ELR (cell line): ENCODE measurements at regions not wholly inside any gene's neighbourhood (a gene's known extent, or its start where the extent isn't known, plus 50 kb on each side); places are given as distances from the start of the nearest gene placed in this dataset.

ENCODE experiments used
- DNase-seq: peaks from one replicate; pipeline ENCODE4 v3.0.0-alpha.2; 2015; ENCODE audit warnings: low read depth

GRCh38 chr9:118059484-118060278, 355.5 kb downstream of the TLR4 start:
- DNase-seq = peak; percentile 12

DNA sequence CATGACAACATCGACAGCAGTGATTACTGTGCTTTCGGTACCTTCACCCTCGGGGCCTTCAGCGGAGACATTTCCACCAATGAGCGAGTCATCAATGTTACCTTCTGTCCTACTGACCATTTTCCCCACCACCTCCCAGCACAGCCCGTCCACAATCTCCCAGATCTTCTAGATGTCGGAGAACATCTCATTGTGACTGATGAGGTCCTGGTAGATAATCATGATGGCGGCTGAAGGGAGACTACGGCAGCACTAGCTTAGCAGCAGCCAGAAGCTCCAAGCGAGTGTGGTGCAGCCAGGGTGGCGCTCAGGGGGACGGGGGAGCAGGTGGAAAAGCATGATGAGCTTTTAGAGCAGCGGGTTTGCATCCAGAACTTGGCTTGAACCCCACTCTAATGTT, 379.0 kb downstream of the TLR4 start:
- no peak for DNase-seq

- no peak for DNase-seq
Measured at GRCh38 chr9:118088090-118088489, 383.9 kb downstream of the TLR4 start.

DNA sequence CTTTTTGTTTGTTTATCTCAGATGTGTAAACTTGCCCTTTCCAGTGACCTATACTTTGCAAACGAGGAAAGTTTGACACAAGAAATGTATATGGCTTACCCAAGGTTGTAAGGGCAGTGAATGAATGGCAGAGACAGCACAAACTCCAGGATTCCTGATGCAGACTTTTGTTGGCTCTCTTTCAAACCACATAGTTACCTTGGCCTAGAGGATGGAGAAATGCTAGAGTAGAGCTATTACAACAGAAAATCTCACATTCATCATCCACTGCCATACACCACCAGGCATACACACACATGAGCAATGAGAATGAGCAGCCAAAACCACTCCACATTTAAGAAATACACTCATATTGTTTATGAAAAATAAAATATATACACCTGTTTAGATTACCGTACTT, 387.0 kb downstream of the TLR4 start:
- no peak for DNase-seq

DNA sequence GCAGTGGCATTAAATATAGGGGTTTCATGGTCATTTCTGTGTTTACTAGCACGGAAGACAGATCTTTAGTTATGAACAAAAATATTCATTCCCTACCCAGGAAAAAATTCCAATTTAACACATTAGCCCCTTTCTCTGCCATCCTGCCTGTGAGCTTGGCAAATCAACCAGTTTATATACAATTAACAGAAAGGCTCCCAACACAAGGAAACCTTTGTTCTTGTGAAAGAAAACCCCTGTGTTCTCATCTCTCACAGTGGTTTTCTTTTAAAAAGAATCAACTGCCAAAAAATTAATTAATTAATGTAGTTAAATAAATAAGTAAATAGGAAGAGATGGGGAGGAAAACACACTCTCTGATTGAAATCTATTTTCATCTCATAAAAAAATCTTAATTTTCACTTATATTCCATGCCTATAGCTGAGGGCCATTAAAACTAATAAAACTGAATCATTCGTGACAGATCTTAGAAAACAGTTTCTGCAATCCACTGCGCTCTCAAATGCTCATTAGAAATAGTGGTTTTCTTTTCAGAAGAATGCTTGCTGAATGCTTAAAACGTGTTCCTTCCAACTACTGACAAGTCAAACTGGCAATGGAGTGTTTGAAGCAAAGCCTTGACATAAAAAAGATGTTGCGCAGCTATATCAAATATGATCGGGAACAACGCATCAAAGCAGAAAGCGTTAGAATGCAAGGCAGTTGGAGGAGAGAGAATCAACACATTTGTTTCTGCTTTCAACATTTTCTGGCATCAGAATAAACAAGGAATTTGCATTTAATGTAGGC, 387.7 kb downstream of the TLR4 start:
- no peak for DNase-seq

GRCh38 chr9:118094387-118094786, 390.2 kb downstream of the TLR4 start:
- DNase-seq = no peak

DNA sequence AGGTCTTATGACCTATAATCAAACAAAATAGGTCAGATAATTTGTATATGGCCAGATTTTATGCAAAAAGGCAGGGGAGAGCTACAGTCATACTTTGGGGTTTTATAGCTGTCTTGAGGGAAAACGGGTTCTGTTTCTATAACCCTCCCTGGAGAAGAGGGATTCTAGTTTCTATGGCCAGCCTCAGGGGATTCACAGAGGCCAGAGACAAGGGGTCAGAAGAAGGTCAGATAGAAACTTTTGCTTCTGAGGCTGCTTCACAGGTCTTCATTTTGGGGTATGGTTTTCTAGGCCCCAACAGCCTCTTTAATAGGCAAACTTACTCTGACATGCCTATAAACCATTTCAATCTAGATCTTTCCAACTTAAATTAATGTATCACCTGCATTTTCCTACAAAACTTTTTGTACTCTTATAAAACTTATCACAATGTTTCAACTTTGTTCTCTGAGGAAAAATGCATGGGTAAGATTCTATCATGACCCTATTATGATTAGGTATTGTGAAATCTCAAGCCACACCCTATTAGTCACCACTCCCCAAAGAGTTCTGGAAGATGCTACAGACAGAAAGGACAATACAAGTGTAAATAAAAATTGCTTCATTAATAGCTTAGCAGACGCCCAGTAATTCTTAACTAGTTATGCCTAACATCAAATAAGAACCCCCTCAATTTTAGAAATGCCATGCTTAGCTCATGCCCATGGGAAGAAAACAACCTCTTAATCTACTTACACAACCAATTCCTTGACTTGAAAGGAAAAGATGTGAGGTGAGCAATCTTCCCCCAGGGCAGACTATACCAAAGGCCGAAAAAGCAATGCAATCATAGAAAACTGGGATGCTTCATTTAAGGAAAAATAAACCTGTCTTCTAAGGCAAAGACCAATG, 396.6 kb downstream of the TLR4 start:
- DNase-seq = peak; percentile 0

DNA sequence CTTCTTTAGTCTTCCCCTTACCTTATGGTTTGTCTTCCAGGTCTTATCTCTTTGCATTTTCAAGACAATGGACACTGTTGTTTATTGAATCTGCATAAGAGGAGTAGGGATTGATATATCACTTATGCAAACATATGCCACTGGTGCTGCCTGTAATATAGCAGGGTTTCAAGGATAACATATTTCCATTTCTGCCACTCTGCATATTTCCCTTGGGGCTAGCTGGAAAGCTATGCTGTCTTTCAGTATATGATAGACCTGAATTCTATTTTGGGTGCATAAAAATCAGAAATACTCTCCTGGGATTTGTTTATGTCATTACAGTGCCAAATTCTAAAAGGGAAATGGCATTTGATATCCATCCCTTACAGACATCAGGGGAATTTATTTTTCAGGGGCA, 400.2 kb downstream of the TLR4 start:
- DNase-seq = no peak

DNA sequence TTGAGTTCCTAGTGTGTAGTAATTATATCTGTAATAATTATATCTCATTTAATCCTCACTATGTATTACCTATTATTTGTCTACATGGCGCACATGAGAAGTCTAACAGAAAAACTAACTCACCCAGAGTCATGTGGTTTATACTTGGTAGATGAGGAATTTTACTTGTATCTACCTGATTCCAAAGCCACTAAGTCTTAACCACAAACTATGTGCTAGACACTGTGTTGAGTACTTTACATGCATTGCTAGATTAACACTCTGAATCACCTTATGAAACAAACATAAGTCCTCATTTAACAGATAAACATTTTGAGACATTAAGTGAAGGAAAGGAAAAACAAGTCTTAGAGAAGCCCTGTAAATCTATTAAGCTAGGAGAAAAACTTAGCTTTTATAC, 404.8 kb downstream of the TLR4 start:
- DNase-seq = no peak

GRCh38 chr9:118109542-118109941, 405.3 kb downstream of the TLR4 start:
- DNase-seq = no peak

- no peak for DNase-seq
Measured at GRCh38 chr9:118121361-118121760, 417.2 kb downstream of the TLR4 start.

DNA sequence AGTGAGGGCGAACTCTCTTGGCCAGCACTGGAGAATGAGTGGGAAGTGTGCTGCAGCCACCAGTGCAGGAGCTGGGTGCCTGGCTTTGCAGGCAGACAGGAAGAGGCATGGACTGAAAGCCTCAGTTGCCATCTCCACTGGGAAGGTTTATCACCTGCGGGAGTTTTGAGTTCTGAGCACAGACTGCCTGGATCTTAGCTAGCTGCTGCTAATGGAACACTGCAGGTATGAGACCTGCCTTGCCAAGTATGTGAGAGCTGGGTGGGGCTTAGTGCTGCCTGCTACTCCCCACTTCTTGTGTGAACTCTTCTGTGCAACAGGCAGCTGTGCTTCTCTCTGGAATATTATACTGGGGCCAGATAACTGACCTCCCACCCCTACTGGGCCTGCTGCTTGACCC, 424.1 kb downstream of the TLR4 start:
- no peak for DNase-seq

GRCh38 chr9:118129541-118129940, 425.3 kb downstream of the TLR4 start:
- DNase-seq = no peak

DNA sequence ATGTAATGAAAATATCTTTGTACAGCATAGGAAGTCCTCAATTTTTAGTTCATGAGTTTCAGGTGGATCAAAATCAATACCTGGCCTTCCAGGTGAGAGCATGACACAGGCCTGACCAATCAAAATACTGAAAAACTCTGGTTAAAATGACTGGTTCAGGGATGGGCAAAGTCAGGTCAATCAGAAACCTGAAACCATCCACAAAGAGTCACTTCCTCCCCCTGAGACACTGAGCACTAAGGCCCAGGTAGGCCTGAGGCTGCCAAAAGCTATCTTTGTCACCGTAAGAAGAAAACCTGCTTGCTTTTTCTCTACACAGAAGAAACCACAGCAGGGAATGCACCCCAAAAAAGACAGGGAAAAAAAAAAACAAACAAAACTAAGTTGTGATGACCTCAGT, 444.8 kb downstream of the TLR4 start:
- no peak for DNase-seq

GRCh38 chr9:118156846-118157245, 452.6 kb downstream of the TLR4 start:
- no peak for DNase-seq

DNA sequence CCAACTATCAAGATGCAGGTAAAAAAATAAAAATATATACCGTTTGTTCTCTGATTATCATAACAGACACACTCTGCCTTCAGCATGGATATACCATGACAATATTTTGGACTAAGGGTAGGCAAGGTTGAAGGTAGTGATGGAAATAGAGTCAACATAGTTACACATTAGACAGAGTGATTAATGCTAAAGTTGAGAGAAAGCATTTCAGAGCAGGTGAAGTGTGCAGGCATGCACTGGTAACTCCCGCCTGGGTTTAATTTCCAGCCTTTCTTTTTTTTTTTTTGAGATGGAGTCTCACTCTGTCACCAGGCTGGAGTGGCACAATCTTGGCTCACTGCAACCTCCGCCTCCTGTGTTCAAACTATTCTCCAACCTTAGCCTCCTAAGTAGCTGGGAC, 458.5 kb downstream of the TLR4 start:
- no peak for DNase-seq

DNA sequence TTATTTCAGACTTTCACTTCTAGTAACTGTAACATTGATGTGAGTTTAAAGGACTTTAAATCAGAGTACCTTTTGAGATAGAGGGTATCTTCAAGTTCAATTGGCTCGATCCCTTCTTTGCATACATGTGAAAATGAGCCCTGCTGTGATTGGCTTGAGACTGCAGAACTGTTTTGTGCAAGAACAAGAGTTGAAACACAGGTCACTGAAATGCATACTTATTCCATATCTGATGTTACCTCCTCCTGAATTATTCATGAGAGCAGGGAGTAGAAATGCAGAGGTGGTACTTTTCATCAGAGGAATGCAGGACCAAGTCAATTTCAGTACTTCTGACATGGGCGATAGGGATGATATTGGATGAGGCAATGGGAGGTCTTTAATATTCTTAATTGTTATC, 459.5 kb downstream of the TLR4 start:
- DNase-seq = no peak

DNA sequence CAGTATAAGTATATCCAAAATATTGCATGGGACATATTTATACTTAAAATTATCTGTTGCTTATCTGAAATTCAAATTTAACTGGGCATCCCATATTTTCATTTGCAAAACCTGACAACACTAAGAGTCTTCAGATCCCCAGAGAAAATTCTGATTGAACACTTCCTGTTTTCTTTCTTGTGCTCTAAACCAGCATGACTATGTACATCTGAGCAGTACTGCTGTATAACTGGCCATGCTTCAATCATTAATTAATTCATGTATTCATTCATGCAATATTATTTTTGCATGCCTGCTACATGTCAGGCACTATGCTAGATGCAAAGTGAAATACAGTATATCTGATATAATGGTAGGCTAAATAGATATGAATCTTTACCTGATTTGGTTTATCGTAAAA, 461.2 kb downstream of the TLR4 start:
- DNase-seq = no peak

- DNase-seq = peak; percentile 24
Measured at GRCh38 chr9:118170032-118170955, 466.1 kb downstream of the TLR4 start.

DNA sequence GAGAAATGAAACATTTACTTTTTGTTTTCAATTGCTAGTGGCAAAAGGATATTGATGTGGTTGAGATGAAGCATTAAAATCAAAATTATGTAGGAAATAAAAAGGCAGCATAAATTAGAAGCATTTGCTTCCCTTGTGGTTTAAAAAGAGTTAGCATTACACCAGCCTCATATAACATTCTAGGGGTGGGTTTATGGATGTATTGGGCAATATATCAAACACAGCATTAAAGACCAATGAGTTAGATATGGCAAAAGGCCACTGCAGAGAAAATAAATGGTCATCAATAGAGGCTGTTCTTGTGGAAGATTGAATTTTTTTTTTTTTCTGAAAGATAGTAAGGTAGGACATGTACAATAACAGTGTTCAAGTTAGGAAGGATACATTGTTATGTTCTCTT, 473.0 kb downstream of the TLR4 start:
- no peak for DNase-seq

DNA sequence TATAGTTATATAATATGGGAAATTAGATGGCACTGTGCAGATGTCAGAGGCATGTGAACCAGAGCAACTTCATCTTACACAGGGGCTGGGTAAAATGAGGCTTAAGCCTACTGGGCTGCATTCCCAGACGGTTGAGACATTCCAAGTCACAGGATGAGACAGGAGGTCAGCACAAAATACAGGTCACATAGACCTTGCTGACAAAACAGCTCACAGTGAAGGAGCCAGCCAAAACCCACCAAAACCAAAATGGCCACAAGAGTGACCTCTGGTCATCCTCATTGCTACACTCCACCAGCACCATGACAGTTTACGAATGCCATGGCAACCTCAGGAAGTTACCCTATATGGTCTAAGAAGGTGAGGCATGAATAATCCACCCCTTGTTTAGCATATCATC, 479.4 kb downstream of the TLR4 start:
- no peak for DNase-seq
